Esophagus muscularis mucosa (tissue), 3 donors: ENCODE measurements at regions not wholly inside any gene's neighbourhood (a gene's known extent, or its start where the extent isn't known, plus 50 kb on each side); places are given as distances from the start of the nearest gene placed in this dataset.

Source experiments
- CTCF ChIP-seq, 3 experiments: fragments of 200-600 bp in 2 of 3; fragments of 450-650 bp in 1 of 3; sonication (generic) in 2 of 3; IDR thresholded peaks; one replicate each; pipeline ENCODE4 v1.5.1; 2017 to 2019; ENCODE audit warnings: antibody characterized with exemption in 3 of 3, mild to moderate bottlenecking in 2 of 3, moderate library complexity in 1 of 3
- POLR2A ChIP-seq: fragments of 450-650 bp; IDR thresholded peaks from one replicate; pipeline ENCODE4 v1.6.1; 2017; ENCODE audit warnings: antibody characterized with exemption, moderate library complexity, mild to moderate bottlenecking, low read depth
- POLR2AphosphoS5 ChIP-seq, 2 donors: sonication (generic); formaldehyde crosslinking; IDR thresholded peaks; one replicate each; pipeline ENCODE4 v1.6.1; 2017; ENCODE audit warnings: antibody characterized with exemption in 2 of 2

DNA sequence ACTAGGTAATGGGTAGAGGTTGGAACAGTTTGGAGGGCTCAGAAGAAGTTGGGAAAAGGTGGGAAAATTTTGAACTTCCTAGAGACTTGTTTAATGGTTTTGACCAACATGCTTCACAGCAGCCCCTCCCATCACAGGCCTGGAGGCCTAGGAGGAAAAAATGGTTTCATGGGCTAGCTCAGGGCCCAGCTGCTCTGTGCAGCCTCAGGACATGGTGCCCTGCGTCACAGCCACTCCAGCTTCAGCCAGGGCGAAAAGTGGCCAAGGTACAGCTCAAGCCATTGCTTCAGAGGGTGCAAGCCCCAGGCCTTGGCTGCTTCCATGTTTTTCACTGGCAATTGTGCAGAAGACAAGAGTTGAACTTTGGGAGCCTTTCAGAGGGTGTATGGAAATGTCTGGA lies 453.7 kb downstream of the LRRC70 start:
- no peak for TF ChIP-seq CTCF (IDR thresholded peaks at IDR 0.05)
- no peak for TF ChIP-seq POLR2A
- TF ChIP-seq POLR2AphosphoS5 (IDR thresholded peaks at IDR 0.05) = no peak
